Cardiac fibroblast (primary cell): ENCODE measurements at regions not wholly inside any gene's neighbourhood (a gene's known extent, or its start where the extent isn't known, plus 50 kb on each side); places are given as distances from the start of the nearest gene placed in this dataset.

Experiments
- DNase-seq, 2 donors: peaks; one replicate each; pipeline versions ENCODE4 v3.0.0 to v3.0.0-alpha.2; 2010; ENCODE audit warnings: low read depth in 2 of 2
- H3K4me3 ChIP-seq, 2 donors: replicated peaks in 1 of 2; 1 replicate in 1 of 2; 2 replicates in 1 of 2; pipeline ENCODE4 v1.5.1; 2011; ENCODE audit warnings: low read depth in 2 of 2, low read length in 2 of 2, mild to moderate bottlenecking in 2 of 2, moderate library complexity in 1 of 2
- TF ChIP-seq, protein P1 (sequence below): IDR thresholded peaks from one replicate; pipeline ENCODE4 v1.5.1; 2011; ENCODE audit warnings: low read depth, mild to moderate bottlenecking, low read length, inconsistent platforms

DNA sequence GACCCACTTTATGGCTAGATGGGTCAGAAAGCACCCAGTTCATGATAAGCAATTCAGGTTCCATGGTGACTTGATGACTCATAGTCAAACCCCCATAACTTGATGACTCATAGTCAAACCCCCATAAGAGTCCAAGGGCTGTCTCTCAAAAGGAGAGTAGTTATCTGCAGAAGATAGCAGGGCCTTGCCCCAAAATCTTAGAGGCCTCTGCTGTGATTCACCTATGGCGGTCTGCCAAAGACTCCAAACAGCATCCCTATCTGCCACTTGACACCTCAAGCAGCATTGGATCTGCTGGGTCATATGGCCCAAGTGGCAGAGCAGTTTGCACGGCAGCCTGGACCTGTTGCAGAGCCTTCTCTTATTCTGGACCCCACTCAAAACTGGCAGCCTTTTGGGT lies 395.2 kb upstream of the KIF2A start:
- no peak for DNase-seq
- TF ChIP-seq, protein P1, sequence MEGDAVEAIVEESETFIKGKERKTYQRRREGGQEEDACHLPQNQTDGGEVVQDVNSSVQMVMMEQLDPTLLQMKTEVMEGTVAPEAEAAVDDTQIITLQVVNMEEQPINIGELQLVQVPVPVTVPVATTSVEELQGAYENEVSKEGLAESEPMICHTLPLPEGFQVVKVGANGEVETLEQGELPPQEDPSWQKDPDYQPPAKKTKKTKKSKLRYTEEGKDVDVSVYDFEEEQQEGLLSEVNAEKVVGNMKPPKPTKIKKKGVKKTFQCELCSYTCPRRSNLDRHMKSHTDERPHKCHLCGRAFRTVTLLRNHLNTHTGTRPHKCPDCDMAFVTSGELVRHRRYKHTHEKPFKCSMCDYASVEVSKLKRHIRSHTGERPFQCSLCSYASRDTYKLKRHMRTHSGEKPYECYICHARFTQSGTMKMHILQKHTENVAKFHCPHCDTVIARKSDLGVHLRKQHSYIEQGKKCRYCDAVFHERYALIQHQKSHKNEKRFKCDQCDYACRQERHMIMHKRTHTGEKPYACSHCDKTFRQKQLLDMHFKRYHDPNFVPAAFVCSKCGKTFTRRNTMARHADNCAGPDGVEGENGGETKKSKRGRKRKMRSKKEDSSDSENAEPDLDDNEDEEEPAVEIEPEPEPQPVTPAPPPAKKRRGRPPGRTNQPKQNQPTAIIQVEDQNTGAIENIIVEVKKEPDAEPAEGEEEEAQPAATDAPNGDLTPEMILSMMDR, result no peak

DNA sequence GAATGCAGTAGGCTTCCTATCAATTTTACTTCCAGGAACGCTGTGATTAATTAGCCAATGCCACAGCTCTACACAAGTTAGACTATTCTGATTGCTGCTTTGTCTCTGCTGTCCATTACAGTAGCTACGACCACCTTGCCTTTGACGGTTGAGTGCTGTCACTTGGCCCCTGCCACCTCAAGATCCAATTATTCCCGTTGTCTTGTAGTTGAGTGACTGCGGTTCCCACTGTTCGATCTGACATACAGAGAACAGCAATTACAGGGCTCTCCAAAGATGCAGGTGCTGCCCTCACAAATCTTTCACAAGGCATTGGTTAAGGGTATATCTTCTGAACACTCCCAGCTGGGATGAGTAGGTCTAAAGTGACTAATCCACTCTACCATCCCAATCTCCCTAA lies 393.4 kb upstream of the KIF2A start:
- TF ChIP-seq, protein P1, result no peak
- H3K4me3 ChIP-seq, result no peak overlapping the region
- DNase-seq, result no peak

More for the DNA sequence above, 395.2 kb upstream of the KIF2A start:
- no peak overlapping the region for H3K4me3 ChIP-seq

DNA sequence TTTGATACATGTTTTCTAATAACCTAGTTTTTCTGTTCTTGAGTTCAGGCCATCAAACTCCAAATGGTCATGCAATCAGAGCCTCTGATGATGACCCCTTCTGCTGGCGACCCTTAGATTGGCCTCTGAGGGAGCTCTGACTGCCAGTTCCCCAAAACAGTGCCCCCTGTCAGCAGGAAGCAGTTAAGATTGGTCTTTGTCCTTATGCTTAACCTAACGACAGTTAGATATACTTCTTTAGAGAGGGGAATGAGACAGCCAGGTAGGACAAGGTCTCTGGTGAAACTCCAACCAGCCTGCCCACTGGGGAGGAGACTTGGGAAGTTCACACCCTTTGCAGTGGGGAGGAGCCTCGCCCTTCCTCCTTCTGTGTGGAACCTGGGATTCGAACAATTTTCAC lies 390.4 kb upstream of the KIF2A start:
- no peak for DNase-seq
- TF ChIP-seq, protein P1, result no peak
- H3K4me3 ChIP-seq, result no peak overlapping the region

DNA sequence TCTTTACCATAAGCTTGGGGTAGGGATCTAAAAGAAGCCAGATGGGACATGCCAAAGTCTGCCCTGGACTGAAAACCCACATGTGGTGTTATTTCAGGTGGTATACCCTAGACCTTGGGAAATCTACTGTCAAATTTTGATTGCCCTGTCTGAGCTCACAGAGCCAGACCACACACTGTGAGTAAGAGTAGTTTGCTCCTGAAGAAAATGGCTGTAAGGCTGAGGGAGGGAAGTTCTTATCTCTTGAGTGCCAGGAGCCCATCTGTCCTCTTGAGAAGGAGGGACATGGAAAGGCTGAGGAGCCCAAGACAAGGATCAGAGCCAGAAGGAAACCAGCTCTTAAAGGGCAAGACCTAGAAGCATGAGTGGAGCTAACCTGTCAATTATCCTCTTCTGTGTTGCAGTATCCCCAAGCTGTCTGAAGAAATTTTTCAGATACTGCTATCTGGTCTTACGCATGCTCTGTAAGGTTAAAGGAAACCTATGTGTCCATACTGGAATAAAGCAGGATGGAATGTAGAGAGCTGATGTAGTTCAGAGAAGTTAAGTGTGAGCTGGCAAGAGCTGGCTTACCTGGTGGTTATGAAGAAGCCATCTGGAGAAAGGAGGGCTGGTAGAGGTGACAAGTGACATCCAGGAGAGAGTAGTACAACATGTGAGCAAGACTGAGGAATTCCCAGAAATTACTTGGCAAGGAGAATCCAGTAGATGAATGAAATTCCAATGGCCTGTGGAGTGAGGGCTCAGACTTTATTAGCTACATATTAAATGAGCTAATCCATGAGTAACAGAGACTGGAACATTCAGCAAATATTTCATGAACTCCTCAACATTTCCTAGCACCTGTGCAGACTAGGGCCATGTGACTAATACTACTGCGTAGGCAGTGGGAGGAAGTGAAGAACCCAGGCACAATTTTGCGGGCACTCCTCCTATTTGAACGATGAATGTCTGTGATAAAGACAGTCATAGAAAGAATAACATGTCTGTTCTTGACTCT lies 389.1 kb upstream of the KIF2A start:
- TF ChIP-seq, protein P1, result no peak
- DNase-seq, result no peak
- H3K4me3 ChIP-seq, result no peak overlapping the region

DNA sequence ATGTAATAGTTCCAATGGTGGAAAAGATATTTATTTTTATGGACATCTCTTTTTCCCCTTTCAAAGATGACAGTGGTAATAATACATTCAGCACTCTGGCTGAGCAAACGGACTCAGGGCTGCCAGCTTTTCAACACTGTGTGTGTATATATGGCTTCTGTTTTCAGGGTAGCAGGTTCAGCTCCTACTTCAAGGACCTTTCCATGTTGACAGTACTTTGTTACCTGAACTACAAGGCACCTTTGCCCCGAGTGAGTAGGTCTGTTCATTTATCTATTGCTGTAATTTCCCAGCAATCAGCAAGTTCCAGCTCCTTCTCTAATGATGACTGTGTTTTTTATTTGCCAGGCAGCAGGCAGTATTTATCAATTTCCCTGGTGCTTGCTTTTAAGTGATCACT lies 387.4 kb upstream of the KIF2A start:
- no peak overlapping the region for H3K4me3 ChIP-seq
- no peak for DNase-seq
- TF ChIP-seq, protein P1, result no peak

DNA sequence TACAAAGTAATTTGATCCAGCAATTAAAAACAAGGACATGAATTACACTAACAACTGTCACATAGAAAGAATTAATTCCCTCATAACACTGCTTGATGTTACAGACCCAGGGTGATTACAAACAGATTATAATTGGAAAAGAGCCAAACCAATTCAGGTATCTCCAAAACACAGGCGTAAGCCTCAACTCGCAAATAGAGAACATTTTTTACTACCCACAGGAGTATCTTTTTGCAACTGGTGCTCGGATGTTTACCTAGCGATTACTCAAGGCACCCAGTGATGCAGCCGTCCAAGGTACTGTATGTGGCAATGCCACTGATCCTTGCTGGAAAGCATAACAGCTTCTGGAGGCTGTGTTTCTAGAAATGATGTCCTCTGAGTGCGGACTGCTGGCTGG lies 386.1 kb upstream of the KIF2A start:
- TF ChIP-seq, protein P1, result no peak
- no peak for DNase-seq
- no peak overlapping the region for H3K4me3 ChIP-seq
